GM12875 (cell line): ENCODE measurements at regions not wholly inside any gene's neighbourhood (a gene's known extent, or its start where the extent isn't known, plus 50 kb on each side); places are given as distances from the start of the nearest gene placed in this dataset.

ENCODE experiments used
- H3K4me3 ChIP-seq: one replicate; pipeline ENCODE4 v1.5.1; 2011; ENCODE audit warnings: low read depth, low read length, control low read depth
- TF ChIP-seq, protein P1 (sequence below): IDR thresholded peaks from 2 replicates; pipeline ENCODE4 v1.5.1; 2011; ENCODE audit warnings: low read depth, mild to moderate bottlenecking, control low read depth, inconsistent platforms, low read length, moderate library complexity, borderline replicate concordance; ENCODE audit not compliant: insufficient read depth

DNA sequence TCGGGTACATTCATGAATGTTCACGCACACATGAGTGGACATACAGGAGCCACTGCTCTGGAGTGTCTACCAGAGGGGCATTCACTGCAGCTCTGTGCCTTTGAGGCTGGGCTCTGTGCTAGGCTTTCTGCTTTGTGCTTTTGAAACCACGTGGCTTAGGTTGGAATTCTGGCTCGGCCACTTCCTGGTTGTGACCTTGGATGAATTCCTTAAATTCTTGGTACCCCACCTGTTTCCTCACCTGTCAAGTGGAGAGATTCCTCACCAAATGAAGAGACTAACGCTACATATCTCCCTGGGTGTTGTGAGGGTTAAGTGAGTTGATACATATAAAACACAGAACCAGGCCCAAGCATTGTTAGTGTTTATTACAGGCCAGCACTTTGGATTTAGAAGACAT lies 842.8 kb downstream of the VRK1 start:
- TF ChIP-seq, protein P1, sequence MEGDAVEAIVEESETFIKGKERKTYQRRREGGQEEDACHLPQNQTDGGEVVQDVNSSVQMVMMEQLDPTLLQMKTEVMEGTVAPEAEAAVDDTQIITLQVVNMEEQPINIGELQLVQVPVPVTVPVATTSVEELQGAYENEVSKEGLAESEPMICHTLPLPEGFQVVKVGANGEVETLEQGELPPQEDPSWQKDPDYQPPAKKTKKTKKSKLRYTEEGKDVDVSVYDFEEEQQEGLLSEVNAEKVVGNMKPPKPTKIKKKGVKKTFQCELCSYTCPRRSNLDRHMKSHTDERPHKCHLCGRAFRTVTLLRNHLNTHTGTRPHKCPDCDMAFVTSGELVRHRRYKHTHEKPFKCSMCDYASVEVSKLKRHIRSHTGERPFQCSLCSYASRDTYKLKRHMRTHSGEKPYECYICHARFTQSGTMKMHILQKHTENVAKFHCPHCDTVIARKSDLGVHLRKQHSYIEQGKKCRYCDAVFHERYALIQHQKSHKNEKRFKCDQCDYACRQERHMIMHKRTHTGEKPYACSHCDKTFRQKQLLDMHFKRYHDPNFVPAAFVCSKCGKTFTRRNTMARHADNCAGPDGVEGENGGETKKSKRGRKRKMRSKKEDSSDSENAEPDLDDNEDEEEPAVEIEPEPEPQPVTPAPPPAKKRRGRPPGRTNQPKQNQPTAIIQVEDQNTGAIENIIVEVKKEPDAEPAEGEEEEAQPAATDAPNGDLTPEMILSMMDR = no peak
- H3K4me3 ChIP-seq = no peak overlapping the region

DNA sequence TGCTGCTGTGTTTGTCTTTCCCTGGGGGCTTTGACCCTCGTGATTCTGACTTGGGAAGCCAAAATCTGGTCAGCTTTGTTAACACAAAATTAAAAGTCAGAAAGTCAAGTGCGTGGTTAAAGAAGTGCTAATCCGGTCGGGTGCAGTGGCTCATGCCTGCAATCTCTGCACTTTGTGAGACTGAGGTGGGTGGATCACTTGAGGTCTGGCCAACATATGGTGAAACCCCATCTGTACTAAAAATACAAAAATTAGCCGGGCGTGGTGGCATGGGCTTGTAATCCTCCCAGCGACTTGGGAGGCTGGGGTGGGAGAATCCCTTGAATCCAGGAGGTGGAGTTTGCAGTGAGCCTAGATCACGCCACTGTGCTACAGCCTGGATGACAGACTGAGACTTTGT lies 844.6 kb downstream of the VRK1 start:
- no peak overlapping the region for H3K4me3 ChIP-seq
- TF ChIP-seq, protein P1 = no peak

DNA sequence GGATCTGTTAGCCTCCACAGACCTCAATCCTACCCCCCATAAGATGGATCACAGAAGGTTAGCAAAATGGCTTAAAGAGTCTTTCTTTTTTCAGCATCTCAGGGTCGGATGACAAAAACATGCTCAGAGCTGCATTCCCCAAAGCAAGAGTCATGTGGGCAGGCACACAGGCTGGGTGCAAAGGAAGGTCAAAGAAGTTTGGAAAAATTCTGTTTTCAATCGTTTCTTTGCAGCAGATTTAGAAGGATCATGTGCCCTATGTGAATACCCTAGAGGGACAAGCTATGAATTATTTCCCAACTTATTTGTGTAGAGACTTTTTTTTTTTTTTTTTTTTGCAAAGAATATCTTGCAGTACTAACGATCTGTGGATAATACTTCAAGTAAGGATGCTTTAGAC lies 845.4 kb downstream of the VRK1 start:
- no peak overlapping the region for H3K4me3 ChIP-seq
- TF ChIP-seq, protein P1 = no peak

DNA sequence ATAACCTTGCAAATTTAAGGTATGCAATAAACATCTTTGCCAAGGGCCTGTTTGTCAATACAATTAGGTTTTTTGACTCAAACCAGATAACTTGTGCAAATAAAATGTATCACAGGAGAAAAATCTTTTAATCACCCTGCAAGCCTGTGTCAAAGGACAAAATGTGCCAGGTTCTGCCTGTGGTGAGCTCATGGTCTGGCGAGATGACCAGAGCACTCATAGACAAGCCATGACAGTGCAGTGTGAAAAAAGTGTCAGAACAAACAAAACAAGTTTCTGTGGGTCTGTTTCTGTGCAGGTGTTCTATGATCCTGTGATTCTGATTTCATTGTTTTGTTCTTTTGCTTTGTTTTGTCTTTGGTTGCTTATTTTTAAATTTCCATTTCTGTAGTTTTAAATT lies 847.2 kb downstream of the VRK1 start:
- TF ChIP-seq, protein P1 = no peak
- no peak overlapping the region for H3K4me3 ChIP-seq

DNA sequence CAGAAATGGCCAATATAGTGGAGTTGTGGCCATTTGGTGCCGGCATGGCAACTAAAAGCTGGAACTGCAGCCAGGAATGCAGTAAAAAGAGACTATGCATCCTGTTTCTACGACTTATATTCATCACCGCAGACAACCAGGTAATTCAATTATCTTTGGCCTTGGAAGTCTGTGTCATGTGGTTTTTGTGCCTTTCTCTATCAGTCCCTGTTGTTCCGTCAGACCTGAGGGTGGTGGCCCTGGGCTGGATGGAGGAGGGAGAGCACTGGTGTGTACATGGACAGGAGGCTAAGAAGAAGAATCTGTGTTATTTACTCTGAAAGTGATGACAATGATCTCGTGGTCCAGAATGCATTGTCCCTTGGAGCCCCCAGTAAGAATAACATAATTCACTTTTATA lies 852.6 kb downstream of the VRK1 start:
- no peak overlapping the region for H3K4me3 ChIP-seq
- TF ChIP-seq, protein P1 = no peak

DNA sequence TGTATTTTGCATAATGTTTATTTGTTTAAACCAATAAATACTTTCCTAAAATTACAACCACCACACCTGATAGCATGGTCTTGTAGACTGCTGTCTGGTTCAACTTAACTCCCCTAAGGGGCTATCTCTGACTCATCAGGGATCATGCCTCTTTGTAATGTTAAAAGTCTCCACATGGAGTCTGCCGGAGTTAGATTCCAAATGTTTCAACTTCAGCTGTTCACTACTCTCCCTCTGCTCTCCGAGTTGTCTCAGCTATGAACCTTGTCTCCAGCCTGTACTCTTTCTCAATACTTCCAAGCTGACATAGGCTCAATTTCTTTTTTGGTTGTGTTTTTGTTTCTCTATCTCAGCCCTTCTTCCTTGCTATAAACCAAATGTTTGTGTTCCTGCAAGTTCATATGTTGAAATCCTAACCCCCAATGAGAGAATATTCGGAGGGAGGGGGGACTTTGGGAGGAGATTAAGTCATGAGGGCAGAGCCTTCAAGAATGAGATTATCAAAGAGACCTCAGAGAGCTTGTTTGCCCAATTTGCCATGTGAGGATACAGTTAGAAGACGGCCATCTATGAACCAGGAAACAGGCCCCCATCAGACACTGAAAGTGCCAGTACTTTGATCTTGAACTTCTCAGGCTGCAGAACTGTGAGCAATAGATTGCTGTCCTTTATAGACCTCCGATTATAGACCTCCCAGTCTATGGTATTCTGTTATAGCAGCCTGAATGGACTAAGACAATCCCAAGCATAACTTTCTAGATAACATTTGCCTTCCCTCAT lies 858.2 kb downstream of the VRK1 start:
- no peak overlapping the region for H3K4me3 ChIP-seq
- TF ChIP-seq, protein P1 = no peak

DNA sequence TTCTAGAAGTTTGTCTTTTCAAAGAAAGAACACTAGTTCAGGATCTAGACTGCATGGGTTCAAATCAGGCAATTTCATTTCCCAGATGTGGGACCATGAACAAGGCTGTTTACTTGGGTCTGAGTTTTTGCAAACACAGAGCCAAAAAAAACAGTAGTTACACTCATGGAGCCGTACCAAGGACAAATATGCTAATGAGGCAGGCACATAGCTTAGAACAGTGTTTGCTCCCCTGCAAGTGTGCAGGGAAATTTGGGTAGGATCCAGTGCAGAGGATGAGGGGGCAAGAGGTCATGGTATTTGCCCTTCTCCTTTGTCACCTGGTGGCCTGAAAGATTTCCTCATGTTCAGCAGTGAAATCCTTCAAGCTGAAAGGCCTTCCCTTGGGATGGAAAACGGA lies 860.4 kb downstream of the VRK1 start:
- TF ChIP-seq, protein P1 = no peak
- no peak overlapping the region for H3K4me3 ChIP-seq
